Endothelial cell of umbilical vein (primary cell): ENCODE measurements at regions not wholly inside any gene's neighbourhood (a gene's known extent, or its start where the extent isn't known, plus 50 kb on each side); places are given as distances from the start of the nearest gene placed in this dataset.

Experiments used
- BruUV-seq: library from RNA; stranded (reverse); fragments of 400-500 nt; replicated peaks from 2 replicates; lab custom pipeline; 2021; lab: Mats Ljungman, UMichigan
- CTCF ChIA-PET: fragments of 300-600, 350-600 bp; sonication (Branson Sonifier 250); formaldehyde crosslinking; loops from one replicate; lab custom pipeline; 2021; ENCODE audit warnings: antibody characterized with exemption, inconsistent platforms; lab: Charles Lee
- POLR2A ChIA-PET: fragments of 300-600, 350-600 bp; sonication (Branson Sonifier 250); formaldehyde crosslinking; loops from one replicate; lab custom pipeline; 2021; ENCODE audit warnings: antibody characterized with exemption, inconsistent platforms; lab: Charles Lee
- DNase-seq: peaks from one replicate; pipeline ENCODE4 v3.0.0-alpha.2; 2011; ENCODE audit warnings: low read depth, low spot score
- FAIRE-seq: peaks from 2 replicates; lab custom pipeline; 2011; peaks lifted over from hg19 to GRCh38; lab: Jason Lieb, UNC
- H2AFZ ChIP-seq: 2 replicates; pipeline ENCODE4 v1.6.0; 2012; ENCODE audit warnings: low read depth, low read length, control low read depth, inconsistent platforms
- H3K27ac ChIP-seq: 2 replicates; pipeline ENCODE4 v1.5.1; 2011; ENCODE audit warnings: low read depth, mild to moderate bottlenecking, control low read depth, low read length, moderate library complexity; ENCODE audit not compliant: insufficient read depth
- H3K27me3 ChIP-seq, 2 experiments: 2 replicates each; pipeline versions ENCODE4 v1.6.0 to v1.6.1; 2011; ENCODE audit warnings: low read length in 2 of 2, mixed read lengths in 1 of 2; ENCODE audit not compliant: control insufficient read depth in 2 of 2, insufficient read depth in 2 of 2
- H3K36me3 ChIP-seq, 2 experiments: 2 replicates in 1 of 2; 3 replicates in 1 of 2; pipeline ENCODE4 v1.5.1; 2011; ENCODE audit warnings: low read length in 2 of 2, mild to moderate bottlenecking in 1 of 2, moderate library complexity in 1 of 2; ENCODE audit not compliant: control insufficient read depth in 2 of 2, insufficient read depth in 2 of 2; ENCODE audit errors: extremely low read depth in 1 of 2
- H3K4me1 ChIP-seq: 3 replicates; pipeline ENCODE4 v1.5.1; 2011; ENCODE audit warnings: mild to moderate bottlenecking, low read length; ENCODE audit not compliant: control insufficient read depth, insufficient read depth; ENCODE audit errors: extremely low read depth
- H3K4me2 ChIP-seq: 2 replicates; pipeline ENCODE4 v1.6.1; 2011; ENCODE audit warnings: low read length, control low read depth, mixed read lengths; ENCODE audit not compliant: insufficient read depth
- H3K4me3 ChIP-seq, 3 experiments: fragments of 200-600 bp in 1 of 3; sonication (generic), shearing (Covaris generic) in 1 of 3; replicated peaks in 1 of 3; 2 replicates each; pipeline ENCODE4 v1.5.1; 2011 to 2016; ENCODE audit warnings: control low read depth in 3 of 3, low read length in 3 of 3, mild to moderate bottlenecking in 2 of 3, inconsistent platforms in 1 of 3, low read depth in 1 of 3, moderate library complexity in 1 of 3; ENCODE audit not compliant: insufficient read depth in 1 of 3
- H3K79me2 ChIP-seq: 2 replicates; pipeline ENCODE4 v1.6.0; 2012; ENCODE audit warnings: low read length, inconsistent platforms; ENCODE audit not compliant: control insufficient read depth, insufficient read depth
- H3K9ac ChIP-seq: replicated peaks from 2 replicates; pipeline ENCODE3; 2011; ENCODE audit warnings: low read length, control low read depth; ENCODE audit not compliant: insufficient read depth; ENCODE audit errors: extremely low read depth
- H3K9me1 ChIP-seq: replicated peaks from 3 replicates; pipeline ENCODE4 v1.6.0; 2011; ENCODE audit warnings: mild to moderate bottlenecking, low read length; ENCODE audit not compliant: control insufficient read depth, insufficient read depth; ENCODE audit errors: extremely low read depth
- H3K9me3 ChIP-seq: replicated peaks from 2 replicates; pipeline ENCODE4 v1.5.1; 2012; ENCODE audit warnings: low read length, inconsistent platforms; ENCODE audit not compliant: control insufficient read depth, insufficient read depth
- H4K20me1 ChIP-seq: replicated peaks from 2 replicates; pipeline ENCODE3; 2011; ENCODE audit warnings: mild to moderate bottlenecking, low read length; ENCODE audit not compliant: control insufficient read depth, insufficient read depth; ENCODE audit errors: extremely low read depth
- CTCF ChIP-seq, 2 donors: IDR thresholded peaks; 1 replicate in 1 of 2; 2 replicates in 1 of 2; pipeline ENCODE4 v1.5.1; 2011; ENCODE audit warnings: low read length in 2 of 2, mild to moderate bottlenecking in 2 of 2, moderate library complexity in 2 of 2, control low read depth in 1 of 2, inconsistent platforms in 1 of 2, low read depth in 1 of 2; ENCODE audit not compliant: insufficient read depth in 1 of 2; ENCODE audit errors: extremely low read depth in 1 of 2
- EZH2 ChIP-seq: IDR thresholded peaks from 2 replicates; pipeline ENCODE4 v1.6.1; 2012; ENCODE audit warnings: borderline replicate concordance, low read depth, mild to moderate bottlenecking, moderate library complexity, low read length, inconsistent platforms; ENCODE audit not compliant: severe bottlenecking
- FOS ChIP-seq: IDR thresholded peaks from 2 replicates; pipeline ENCODE4 v1.6.1; 2011; ENCODE audit warnings: mild to moderate bottlenecking, low read length, moderate library complexity, borderline replicate concordance; ENCODE audit not compliant: insufficient read depth
- GATA2 ChIP-seq: IDR thresholded peaks from 2 replicates; pipeline ENCODE4 v1.7.0; 2011; ENCODE audit warnings: low read depth, mild to moderate bottlenecking, moderate library complexity, mixed read lengths, low read length; ENCODE audit not compliant: insufficient read length, insufficient read depth
- JUN ChIP-seq: IDR thresholded peaks from 2 replicates; pipeline ENCODE4 v1.6.1; 2011; ENCODE audit warnings: borderline replicate concordance, low read depth; ENCODE audit not compliant: insufficient read length, insufficient read depth
- MAX ChIP-seq: IDR thresholded peaks from 2 replicates; pipeline ENCODE4 v1.6.1; 2011; ENCODE audit not compliant: insufficient read depth, insufficient read length
- MYC ChIP-seq: IDR thresholded peaks from one replicate; pipeline ENCODE4 v1.6.1; 2011; ENCODE audit warnings: mild to moderate bottlenecking, low read depth, low read length
- POLR2A ChIP-seq: IDR thresholded peaks from 2 replicates; pipeline ENCODE4 v1.6.1; 2012; ENCODE audit warnings: low read depth, mild to moderate bottlenecking, control low read depth, low read length
- POLR2AphosphoS5 ChIP-seq: IDR thresholded peaks from 2 replicates; pipeline ENCODE4 v1.6.1; 2012; ENCODE audit warnings: low read depth, mild to moderate bottlenecking, control low read depth, low read length, moderate library complexity; ENCODE audit not compliant: insufficient read depth
- dilution Hi-C: fragments of 300-500 bp; cut with MboI; formaldehyde crosslinking; loops from one replicate; pipeline ENCODE4 v1.15.0; 2019; ENCODE audit warnings: low sequenced_read_pairs; ENCODE audit not compliant: extremely low pct_ligation_motif_present
- intact Hi-C: fragments of 100-400 bp; cut with micrococcal nuclease; formaldehyde crosslinking; loops from one replicate; pipeline ENCODE4 v1.10.0; 2022

GRCh38 chr10:60473557-60473956, 83.9 kb upstream of the ANK3 start:
- H3K9me3 ChIP-seq, result no peaks in the 10 kb centered on the region
- H3K4me2 ChIP-seq, result no peak overlapping the region
- no peak overlapping the region for H3K4me3 ChIP-seq
- no peak overlapping the region for H2AFZ ChIP-seq
- H3K27me3 ChIP-seq, result peaks cover 0 to 5% of the 10 kb centered on the region in 2 experiments
- intact Hi-C loops (no loop called here), dilution Hi-C loops (no loop called here)
- H3K27ac ChIP-seq, result no peak overlapping the region
- H4K20me1 ChIP-seq, result no peaks in the 10 kb centered on the region
- H3K4me1 ChIP-seq, result no peaks in the 10 kb centered on the region
- FAIRE-seq (no peak), DNase-seq (no peak)
- ChIA-PET CTCF (no interaction called here), POLR2A (interaction anchor here (0.7 kb wide), 1 partner anchor 142 kb away, joined by 3 read pairs; no protein-coding TSS in a partner anchor)
- H3K79me2 ChIP-seq, result no peaks in the 10 kb centered on the region
- BruUV-seq, result no TSS peak
- no peak for TF ChIP-seq MAX
- TF ChIP-seq FOS, result no peak
- no peak for TF ChIP-seq EZH2
- TF ChIP-seq CTCF (IDR thresholded peaks at IDR 0.05; ENCODE audit: extremely low read depth in 1 of 2, insufficient read depth in 1 of 2, low read depth in 1 of 2, low read length in 2 of 2), result no peak
- no peak for TF ChIP-seq POLR2AphosphoS5
- no peak for TF ChIP-seq GATA2
- TF ChIP-seq POLR2A, result no peak
- no peak for TF ChIP-seq MYC
- no peak for TF ChIP-seq JUN
- H3K36me3 ChIP-seq, result no peaks in the 10 kb centered on the region
- no peaks in the 10 kb centered on the region for H3K9me1 ChIP-seq
- no peak overlapping the region for H3K9ac ChIP-seq
